GM21515 (cell line): ENCODE measurements at regions not wholly inside any gene's neighbourhood (a gene's known extent, or its start where the extent isn't known, plus 50 kb on each side); places are given as distances from the start of the nearest gene placed in this dataset.
"Not testable (repeated sequence)": the region's sequence is repeated elsewhere in the genome, so short reads cannot be mapped to it uniquely, and the experiment has no call there.

Source experiments
- ATAC-seq: cut with Tn5 transposase; IDR thresholded peaks from one replicate; pipeline ENCODE4 v1.9.1; 2021; ENCODE audit not compliant: unreplicated experiment

DNA sequence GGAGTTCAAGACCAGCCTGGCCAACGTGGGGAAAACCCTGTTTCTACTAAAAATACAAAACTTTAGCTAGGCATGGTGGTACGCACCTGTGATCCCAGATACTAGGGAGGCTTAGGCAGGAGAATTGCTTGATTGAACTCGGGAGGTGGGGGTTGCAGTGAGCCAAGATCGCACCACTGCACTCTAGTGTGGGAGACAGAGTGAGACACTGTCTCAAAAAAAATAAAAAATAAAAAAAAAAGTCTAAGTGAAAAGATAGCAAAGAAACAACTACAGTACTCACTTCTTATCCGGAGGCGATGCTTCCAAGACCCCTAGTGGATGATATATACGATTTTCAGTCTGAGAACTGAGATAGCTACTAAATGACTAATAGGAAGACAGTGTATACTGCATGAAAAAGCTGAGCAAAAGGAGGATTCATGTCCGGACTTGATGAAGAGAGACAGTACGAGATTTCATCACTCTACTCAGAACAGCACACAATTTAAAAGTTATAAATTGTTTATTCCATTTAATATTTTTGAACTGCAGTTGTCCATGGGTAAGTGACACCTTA, 138.7 kb upstream of the GOLGA6L6 start:
- not testable (repeated sequence) for ATAC-seq

DNA sequence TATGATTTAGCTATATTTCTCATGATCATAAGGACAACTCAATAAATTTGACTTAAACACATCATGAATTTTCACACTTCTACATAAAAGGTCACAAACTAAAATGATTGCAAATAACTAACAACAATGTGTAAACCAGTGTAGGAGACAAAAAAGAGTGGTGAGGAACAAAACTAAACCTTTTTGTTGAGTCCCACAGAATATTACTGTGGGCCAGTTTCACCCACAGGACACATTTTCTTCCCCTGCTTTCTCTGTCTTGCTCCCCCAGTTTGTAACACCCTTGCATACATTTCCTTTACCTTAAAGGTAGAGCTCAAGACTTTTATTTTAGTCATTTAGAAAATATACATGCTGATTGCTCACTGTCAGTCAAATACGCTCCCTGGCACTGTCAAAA, 130.9 kb upstream of the GOLGA6L6 start:
- ATAC-seq, result no peak

DNA sequence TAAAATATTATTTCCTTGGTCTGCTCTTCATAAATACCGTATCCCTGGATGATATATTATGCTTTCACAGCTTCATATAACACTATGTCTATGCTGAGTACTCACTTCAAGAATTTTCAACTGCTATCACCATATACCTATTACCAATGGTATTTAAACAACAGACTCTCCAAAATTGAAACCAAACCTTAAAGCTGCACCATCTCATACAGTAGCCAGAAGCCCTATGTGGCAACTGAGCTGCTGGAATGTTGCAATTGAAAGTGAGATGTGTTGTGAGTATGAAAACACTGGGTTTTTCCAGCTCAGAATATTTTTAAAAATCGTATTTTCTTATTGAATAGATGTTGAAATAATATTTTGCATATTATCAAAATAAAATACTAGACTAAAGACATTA, 130.1 kb upstream of the GOLGA6L6 start:
- ATAC-seq, result no peak

DNA sequence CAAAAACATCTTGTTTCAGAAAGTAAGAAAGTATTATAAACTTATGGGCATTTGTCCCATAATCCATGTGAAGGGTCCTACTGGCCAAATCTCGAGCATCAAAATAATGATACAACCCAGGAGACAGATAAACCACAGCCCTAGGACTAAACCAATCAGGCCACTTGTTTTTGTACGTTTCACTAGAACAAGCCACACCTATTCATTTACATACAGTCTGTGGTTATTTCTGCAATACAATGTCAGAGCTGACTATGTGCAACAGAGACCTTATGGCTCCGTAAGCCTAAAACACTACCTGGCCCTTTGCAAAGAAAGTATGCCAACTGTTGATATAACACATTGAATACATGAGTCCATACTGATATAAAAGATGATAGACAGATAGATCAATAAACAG, 124.8 kb upstream of the GOLGA6L6 start:
- not testable (repeated sequence) for ATAC-seq

DNA sequence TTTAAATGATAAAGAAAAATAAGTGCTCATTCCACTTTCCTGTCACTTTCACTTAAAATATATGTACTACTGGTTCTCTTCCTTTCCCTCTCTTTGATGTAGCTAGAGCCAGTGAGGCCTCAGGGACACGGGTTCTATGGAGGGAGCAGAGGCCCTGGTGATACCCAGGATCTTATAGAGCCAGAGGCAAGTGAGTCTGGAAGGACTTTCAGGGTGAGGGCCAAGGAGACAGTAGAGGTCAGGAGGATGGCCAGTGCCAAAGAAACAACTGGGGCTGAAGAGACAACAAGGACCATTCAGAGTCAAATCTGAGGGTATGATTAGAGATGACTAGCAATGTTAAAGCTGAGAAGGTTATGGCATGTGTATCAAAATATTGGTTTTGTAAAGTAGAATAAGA, 124.1 kb upstream of the GOLGA6L6 start:
- ATAC-seq, result no peak

DNA sequence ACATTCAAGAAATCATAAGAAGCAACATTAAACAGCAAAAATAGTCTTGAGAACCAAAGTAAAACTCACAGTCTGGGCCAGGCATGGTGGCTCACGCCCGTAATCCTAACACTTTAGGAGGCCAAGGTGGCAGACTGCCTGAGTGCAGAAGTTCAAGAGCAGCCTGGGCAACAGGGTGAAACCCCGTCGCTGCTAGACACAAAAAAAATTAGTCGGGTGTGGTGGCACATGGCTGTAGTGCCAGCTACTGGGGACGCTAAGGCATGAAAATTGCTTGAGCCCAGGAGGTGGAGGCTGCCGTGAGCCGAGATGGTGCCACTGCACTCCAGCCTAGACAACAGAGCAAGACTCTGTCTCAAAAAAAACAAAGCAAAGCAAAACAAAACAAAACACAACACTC, 117.7 kb upstream of the GOLGA6L6 start:
- no peak for ATAC-seq

DNA sequence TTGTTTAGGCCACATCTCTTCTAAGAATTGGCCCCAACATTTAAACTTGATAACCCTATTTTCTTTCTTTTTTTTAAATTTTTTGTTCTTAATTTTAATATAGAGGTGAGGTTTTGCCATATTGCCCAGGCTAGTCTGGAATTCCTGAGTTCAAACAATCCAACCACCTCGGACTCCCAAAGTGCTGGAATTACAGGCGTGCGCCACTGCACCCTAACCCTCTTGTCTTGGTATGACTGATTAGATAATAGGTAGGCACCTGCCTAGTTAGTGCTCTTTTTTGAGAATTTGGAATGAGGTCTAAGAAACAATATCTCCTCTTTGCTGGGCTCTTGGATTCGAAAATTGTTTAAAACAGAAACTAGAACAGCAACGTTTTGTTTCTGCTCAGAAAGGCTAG, 116.4 kb upstream of the GOLGA6L6 start:
- ATAC-seq, result no peak

DNA sequence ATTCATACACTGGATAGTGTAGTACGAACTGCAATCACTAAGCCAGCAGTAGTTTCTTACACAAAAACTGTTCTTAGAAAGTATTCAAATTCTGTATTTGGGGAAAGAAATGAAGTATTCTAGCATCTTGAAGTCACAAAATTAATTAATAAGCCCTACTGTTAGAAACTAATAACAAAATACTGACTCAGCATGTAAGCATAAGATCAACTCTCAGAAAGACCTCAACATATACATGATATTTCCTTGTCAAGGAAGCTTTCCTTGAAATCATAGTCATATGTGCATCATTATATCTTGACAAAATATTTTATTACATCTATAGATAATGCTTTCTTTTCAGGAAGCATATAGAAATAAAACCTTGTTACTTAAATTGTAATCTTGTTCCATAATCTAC, 115.5 kb upstream of the GOLGA6L6 start:
- no peak for ATAC-seq

DNA sequence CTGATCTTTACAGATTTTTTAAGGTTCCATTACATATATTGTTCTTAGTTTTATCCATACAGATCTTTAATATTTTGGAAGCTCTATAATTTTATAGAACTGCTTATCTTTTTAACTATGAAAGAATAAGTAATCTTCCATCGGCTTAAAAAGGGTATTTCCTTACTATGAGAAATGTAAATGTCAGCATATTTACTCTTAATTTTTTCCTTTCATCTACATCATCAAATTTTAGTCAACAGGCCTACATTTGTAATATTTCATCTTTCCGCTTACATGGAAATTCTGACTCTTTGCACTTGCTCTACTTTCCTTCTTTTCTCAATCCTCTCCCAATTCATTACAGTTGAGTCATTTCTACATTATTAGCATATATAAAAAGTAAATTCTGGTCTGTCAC, 111.3 kb upstream of the GOLGA6L6 start:
- no peak for ATAC-seq

DNA sequence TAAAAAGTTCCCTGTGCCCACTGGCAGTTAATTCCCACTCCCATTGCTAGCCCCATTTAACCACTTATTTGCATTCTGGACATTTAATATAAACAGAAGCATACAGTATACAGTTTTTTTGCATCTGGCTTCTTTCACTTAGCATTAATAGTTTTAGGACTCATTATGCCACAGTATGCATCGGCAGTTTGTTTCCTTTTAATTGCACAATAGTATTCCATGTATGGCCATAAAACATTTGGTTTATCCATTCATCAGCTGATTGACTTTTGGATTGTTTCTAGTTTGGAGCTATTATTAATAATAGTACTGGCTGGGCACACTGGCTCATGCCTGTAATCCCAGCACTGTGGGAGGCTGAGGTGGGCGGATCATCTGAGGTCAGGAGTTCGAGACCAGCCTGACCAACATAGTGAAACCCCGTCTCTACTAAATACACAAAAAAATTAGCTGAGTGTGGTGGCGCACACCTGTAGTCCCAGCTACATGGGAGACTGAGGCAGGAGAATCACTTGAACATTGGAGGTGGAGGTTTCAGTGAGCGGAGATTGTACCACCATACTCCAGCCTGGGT, 106.9 kb upstream of the GOLGA6L6 start:
- not testable (repeated sequence) for ATAC-seq

DNA sequence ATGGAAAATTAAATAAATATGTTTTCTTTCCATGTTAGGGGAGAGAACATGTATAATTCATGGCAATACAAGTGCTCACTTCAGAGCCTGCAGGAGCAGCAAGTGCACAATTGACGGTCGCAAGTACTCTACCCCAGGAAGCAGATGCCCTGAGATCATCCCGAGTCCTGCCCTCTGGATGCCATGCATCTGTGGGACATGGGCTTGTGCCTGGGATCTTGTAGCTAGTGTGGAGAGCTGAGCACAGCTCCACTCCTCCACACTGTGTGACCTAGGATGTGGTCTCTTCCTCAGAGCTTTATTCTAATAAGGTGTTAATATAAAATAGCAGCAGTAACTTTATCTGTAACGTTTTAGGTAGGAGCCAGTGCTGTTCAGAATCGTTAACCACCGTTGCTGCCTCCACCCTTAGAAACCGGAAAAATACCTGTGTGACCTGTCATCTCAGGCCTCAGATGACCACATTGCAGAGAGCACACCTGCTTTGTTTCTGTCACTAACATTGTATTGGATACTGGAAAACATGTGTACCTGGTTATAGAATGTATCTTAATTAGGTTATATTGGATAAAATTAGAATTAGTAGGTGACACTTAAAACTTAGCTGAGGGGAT, 105.0 kb upstream of the GOLGA6L6 start:
- ATAC-seq, result no peak

DNA sequence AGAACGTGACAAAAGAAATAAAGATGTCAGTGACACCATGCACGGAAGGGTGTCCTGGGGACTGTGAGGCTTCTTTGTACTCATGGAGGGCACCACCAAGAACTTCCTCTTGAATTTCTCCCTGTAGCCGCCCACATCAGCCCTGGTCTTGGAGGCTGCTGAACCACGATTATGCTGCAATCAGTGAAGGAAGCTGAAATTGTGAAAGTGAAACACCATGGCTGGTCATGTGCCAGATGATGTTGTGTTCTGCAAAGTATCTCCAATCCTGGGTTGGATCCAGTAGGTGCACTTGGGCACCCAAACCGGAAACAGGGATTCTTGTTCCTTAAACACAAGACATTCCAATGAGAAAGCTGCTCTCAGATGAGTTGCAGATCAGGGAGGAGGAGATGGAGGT, 104.4 kb upstream of the GOLGA6L6 start:
- ATAC-seq, result peak; percentile 43

DNA sequence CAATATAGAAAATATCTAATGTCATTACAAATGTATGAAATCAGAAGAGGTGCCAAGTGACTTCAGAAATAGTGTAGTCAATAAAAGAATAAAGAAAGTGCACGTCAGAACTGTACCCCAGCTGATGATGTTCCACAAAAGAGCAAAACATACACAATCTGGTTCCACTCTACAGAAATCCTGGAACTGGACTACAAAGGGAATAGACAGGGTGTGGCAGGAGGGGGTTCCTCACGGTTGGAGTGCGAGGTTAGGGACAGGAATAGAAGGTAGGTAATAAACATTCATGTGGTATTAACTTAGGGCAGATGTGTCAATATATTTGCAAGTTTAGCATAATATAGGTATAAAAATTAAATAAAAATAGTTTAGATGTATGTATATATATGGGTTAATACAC, 103.3 kb upstream of the GOLGA6L6 start:
- no peak for ATAC-seq

DNA sequence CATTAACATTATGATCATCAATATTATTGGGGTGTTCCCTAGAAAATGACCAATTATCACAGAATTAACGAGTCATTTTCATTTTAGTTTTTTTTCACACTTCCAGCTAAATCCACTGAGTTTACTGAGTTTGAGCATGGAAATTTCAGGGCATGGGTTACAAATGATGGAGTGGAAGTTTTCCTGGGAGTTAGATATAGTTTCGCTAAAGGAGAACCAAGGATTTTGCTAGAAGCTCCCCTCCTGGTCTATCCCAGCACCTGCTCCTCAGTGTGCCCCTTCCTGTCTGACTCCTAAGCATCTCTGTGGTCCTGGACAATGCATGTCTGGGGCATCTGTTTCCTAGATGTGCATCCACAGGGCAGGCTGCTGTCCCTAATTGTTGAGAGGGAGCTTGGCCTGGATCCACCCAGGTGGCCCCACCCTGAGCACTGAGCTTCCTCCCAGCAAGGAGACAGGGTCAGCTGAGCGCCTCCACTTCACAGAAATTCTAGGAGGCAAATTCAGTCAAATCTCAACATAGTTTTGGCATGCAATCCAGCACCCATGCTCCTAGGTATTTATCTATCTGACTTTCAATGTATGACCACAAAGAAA, 102.3 kb upstream of the GOLGA6L6 start:
- no peak for ATAC-seq

DNA sequence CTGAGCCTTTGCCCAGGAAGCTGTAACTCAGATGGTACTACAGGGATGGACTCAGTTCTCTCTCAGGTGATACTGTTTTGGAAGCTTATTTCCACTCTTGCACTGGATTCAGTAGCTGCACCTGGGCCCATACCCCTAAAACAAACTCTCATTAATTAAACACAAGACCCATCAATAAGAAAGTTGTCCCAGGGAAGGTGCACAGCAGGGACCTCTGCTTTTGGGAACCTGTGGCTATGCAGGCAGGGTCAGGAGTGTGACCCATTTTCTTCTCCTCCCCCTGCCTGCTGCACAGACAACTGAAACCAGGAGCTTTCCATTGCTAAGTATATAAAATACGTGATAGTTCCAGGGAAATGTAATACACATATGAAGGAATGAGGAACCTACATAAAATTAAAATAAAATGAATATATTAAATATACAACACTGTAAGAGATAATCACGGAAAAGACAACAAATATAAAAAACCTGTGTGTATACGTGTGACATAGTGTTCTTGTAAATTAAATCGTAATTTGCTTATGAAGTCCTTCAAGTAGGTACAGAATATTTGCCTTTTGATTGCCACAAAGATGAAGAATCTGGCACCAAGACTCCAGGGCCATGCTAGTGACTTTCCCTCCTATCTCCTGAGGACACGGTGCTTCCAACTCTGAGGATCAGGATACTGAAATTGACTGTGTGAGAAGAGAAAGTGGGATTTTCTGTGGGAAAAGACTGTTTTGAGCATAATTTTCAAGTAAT, 101.6 kb upstream of the GOLGA6L6 start:
- no peak for ATAC-seq

DNA sequence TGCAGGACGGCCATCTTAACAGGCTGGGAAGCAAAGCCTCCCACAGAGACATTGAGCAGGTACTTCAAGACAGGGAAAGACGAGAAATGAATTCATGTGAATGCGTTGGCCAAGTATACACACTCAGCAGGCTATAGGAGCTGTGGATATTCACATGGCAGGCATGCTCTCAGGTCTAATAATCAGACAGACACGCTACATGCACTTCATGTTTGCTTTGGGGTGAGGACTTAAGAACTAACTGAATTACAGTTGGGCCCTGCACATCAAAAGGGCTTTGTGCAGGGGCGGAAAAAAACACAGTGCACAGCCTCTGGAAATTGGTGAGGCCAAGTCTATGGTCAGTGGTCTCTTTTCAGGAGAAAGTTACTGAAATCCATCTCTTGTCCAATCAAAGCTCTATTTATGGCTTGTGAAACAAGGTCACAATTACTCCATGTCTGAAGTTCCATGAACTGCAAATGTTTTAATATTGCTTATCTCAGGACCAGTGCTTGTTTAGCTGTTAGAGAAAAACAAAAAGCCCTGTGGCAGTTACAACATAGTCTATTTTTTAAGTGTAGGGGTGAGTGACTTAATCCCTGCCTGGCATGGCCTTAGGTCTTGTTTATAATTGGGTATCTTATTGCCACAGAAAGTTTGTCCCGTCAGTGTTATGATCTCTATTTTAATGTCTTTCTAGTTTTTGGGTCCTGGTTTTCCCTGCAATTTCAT, 100.6 kb upstream of the GOLGA6L6 start:
- ATAC-seq, result no peak

DNA sequence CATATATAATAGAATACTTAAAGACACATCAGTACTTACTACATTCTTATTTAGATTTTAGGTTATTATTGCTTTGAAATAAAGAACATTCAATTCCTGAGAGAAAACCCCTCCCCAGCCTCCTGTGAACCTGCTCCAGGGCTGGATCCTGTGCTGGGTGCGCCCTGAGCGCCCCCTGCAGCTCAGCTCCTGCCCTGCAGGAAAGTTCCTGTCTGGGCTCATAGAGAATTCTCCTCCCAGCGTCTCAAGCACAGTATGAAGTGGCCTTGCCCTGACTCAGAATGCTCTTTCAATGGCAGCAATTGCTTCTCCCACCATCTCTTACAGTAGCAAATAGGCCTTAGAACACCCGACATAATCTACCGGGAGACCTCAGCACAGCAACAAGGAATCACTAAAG, 98.8 kb upstream of the GOLGA6L6 start:
- ATAC-seq, result not testable (repeated sequence)

DNA sequence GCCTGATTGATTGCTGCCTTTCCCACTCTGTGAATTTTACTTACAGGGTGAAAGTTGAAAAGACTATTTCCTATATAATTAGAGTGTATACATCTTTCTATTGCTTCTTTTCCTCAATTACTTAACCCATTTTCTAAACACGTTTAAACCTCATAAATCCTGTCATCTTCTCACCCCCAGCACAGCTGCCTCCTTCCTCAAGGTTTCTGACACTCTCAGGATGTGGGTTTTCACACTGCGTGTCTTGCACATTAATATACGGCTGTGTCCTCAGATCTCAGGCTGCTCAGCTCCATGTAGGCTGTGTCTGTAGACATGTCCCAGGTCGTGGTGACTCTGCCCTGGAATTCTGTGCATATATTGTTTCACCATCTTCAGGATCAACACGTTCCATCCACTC, 97.6 kb upstream of the GOLGA6L6 start:
- ATAC-seq, result not testable (repeated sequence)

DNA sequence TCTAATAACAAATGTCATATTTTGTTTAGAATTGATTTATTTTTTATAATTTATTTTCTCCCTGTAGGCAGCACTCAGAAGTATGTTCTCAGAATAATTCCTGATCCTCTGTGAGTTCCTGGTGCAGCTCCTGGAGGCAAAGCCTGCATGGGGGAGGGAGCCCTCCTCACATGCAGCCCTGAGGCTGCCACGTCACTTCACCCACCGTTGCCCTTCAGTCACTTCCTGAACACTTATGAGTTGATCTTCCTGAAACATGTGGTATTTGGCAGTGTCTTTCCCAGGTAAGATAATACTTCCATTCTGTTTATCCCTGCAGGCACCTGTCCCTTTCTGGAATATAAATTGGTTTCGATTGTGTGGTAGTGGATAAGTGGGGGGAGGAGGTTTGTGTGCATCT, 95.9 kb upstream of the GOLGA6L6 start:
- not testable (repeated sequence) for ATAC-seq

DNA sequence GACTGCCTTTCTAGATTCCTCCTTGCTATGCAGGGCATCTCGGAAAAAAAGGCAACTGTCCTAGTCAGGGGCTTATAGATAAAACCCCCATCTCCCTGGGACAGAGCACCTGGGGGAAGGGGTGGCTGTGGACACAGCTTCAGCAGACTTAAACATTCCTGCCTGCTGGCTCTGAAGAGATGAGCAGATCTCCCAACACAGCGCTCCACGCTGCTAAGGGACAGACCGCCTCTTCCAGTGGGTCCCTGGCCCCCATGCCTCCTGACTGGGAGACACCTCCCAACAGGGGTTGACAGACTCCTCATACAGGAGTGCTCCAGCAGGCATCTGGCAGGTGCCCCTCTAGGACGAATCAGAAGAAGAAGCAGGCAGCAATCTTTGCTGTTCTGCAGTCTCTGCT, 87.9 kb upstream of the GOLGA6L6 start:
- not testable (repeated sequence) for ATAC-seq

DNA sequence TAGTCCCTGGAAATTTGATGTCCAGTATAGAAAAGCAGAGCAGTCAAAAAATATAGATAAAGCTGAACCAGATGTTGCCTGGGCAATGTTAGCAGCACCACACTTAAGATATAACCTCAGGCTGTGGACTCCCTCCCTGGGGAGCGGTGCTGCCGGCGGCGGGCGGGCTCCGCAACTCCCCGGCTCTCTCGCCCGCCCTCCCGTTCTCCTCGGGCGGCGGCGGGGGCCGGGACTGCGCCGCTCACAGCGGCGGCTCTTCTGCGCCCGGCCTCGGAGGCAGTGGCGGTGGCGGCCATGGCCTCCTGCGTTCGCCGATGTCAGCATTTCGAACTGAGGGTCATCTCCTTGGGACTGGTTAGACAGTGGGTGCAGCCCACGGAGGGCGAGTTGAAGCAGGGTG, 86.9 kb upstream of the GOLGA6L6 start:
- ATAC-seq, result not testable (repeated sequence)
